ENCODE measurements at regions not wholly inside any gene's neighbourhood (a gene's known extent, or its start where the extent isn't known, plus 50 kb on each side); places are given as distances from the start of the nearest gene placed in this dataset.
A peak's percentile ranks its signal among the peaks of the same experiment; 100 is the strongest.

DNA sequence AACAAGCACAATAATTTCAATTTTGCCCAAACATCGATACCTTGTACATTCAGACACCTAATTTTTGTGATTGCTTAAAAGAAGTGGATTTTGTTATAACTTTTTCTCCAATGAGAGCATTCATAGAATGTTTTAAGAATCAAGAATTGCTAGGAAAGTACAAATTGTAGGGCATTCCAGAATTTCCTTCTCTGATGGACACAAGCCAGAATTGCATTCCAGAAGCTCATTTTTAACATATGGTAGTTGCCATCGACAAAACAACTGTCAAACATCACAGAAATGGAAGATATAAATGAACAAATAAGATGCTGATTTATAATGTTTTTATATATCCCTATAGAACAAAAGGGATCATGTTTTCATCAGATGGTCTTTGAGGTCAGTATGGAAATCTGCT lies 258.4 kb upstream of the NPVF start:
- no peak for TF ChIP-seq EP300 (IDR thresholded peaks at IDR 0.05)
- no peak for TF ChIP-seq POLR2A (IDR thresholded peaks at IDR 0.05)
- TF ChIP-seq, protein P1, sequence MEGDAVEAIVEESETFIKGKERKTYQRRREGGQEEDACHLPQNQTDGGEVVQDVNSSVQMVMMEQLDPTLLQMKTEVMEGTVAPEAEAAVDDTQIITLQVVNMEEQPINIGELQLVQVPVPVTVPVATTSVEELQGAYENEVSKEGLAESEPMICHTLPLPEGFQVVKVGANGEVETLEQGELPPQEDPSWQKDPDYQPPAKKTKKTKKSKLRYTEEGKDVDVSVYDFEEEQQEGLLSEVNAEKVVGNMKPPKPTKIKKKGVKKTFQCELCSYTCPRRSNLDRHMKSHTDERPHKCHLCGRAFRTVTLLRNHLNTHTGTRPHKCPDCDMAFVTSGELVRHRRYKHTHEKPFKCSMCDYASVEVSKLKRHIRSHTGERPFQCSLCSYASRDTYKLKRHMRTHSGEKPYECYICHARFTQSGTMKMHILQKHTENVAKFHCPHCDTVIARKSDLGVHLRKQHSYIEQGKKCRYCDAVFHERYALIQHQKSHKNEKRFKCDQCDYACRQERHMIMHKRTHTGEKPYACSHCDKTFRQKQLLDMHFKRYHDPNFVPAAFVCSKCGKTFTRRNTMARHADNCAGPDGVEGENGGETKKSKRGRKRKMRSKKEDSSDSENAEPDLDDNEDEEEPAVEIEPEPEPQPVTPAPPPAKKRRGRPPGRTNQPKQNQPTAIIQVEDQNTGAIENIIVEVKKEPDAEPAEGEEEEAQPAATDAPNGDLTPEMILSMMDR (IDR thresholded peaks at IDR 0.05), result no peak
- H3K27ac ChIP-seq, result no peak overlapping the region
- H3K4me1 ChIP-seq, result no peaks in the 10 kb centered on the region
- WGBS, 2 donors, result 54 to 56% methylated on average over 2 of the region's 2 CpGs
- no peaks in the 10 kb centered on the region for H3K36me3 ChIP-seq
- H3K27me3 ChIP-seq, result no peaks in the 10 kb centered on the region
- no peak for DNase-seq (ENCODE audit: low spot score in 2 of 2)
- H3K4me3 ChIP-seq, result no peak overlapping the region
- no peaks in the 10 kb centered on the region for H3K9me3 ChIP-seq

DNA sequence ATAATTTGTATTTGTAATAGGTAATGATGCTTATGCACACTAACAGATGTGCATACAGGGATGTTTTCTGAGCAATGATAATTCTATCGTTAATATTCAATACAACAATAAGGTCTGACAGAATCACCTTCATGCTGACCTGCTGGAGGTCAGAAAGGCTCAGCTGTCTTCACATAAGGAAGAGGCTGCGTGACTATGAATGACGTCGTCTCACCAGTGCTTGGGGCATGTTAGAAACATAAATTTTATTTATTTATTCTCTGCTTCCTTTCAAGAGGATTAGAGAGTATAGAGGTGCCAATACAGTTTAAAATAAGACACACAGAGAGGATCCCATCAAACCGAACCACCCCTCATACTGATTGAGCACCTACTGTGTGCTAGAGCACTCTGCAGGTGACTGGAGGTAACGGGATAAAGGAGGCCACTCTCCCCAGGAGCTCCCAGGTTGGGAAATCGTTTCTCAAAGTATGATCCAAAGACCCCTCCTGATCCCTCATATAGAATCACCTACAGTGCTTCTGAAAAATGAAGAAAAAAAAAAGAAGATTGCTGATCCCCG lies 265.6 kb upstream of the NPVF start:
- peaks cover 0 to 30% (median 13%) of the 10 kb centered on the region in 4 donors for H3K4me1 ChIP-seq
- TF ChIP-seq, protein P1 (IDR thresholded peaks at IDR 0.05), result no peak
- no peak for TF ChIP-seq POLR2A (IDR thresholded peaks at IDR 0.05)
- no peak for TF ChIP-seq EP300 (IDR thresholded peaks at IDR 0.05)
- H3K4me3 ChIP-seq, result no peak overlapping the region
- no peak for DNase-seq (ENCODE audit: low spot score in 2 of 2)
- no peaks in the 10 kb centered on the region for H3K9me3 ChIP-seq
- 80 to 83% methylated on average over 8 of the region's 8 CpGs for WGBS, 2 donors
- no peaks in the 10 kb centered on the region for H3K27me3 ChIP-seq
- no peaks in the 10 kb centered on the region for H3K36me3 ChIP-seq
- H3K27ac ChIP-seq, result no peak overlapping the region

DNA sequence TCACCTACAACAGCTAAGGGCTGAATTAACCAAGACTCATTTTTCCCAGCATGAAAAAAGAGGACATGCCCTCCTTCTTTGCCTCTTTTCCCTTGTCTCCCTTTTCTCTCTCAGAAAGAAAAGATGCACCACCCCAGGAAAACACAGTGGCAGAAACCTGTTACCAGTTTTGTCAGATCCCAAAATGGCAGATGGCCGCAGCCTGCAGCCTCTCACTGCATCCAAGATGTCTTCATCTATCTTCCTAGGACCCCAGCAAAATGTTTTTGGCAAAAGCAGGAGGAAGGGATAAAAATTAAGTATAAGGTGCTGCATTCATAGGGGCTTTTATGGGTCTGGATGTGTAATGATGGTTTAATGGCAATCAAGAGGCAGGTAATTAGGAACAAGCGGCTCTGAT lies 266.6 kb upstream of the NPVF start:
- DNase-seq (ENCODE audit: low spot score in 2 of 2), result no peak
- no peak overlapping the region for H3K4me3 ChIP-seq
- no peaks in the 10 kb centered on the region for H3K27me3 ChIP-seq
- 84 to 92% methylated on average over 2 of the region's 2 CpGs for WGBS, 2 donors
- no peaks in the 10 kb centered on the region for H3K36me3 ChIP-seq
- TF ChIP-seq EP300 (IDR thresholded peaks at IDR 0.05), result no peak
- TF ChIP-seq, protein P1 (IDR thresholded peaks at IDR 0.05), result no peak
- peak overlapping the region in 3 of 4 donors; percentile 1 to 73 (median 70) for H3K27ac ChIP-seq
- H3K4me1 ChIP-seq, result peaks cover 0 to 30% (median 13%) of the 10 kb centered on the region in 4 donors
- no peaks in the 10 kb centered on the region for H3K9me3 ChIP-seq

DNA sequence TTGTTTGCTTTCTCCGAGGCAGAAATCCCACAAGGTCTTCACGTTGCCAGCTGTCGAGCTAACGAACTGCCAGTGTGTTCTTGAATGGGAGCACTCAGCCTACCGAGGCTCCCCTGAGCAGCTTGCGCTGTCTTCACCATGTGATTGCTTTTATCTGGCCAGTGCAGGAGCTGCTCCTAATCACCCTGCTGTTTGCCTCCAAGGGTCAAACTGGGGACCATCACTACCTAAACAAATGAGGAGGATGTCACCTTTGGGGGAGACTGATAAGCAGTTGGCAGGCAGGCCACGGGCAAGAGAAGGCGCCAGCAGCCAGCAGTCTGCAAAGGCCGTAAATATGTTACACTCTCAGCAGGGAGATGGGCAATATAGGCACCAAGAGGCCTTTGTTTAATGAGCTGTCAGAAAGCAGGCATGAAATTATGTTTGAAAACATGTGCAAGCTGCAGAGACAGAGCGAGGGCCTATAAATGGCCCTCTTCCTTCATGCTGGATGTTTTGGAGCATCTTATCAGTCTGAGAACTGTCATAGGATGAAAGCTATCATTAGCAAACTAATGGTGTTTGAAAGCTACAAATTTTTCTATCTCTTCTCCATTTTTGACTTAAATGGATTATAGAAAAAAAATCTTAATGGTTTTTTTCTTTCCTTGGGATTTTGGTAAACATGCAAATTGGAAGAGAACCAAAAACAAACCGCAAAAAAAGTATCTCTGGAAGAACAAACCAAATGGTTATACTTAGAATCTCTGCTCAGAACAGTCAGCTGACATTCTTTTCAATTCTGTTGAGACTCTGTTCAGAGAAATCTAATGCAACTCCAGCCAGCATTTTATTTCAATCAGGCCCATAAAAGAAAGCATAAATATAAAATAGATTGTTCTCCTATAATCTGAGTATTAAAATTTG lies 267.3 kb upstream of the NPVF start:
- no peaks in the 10 kb centered on the region for H3K9me3 ChIP-seq

More for the DNA sequence above, 267.3 kb upstream of the NPVF start:
- 41 to 46% methylated on average over 11 of the region's 11 CpGs for WGBS, 2 donors
- H3K4me1 ChIP-seq, result peaks cover 0 to 30% (median 13%) of the 10 kb centered on the region in 4 donors
- no peaks in the 10 kb centered on the region for H3K36me3 ChIP-seq
- TF ChIP-seq EP300 (IDR thresholded peaks at IDR 0.05) (no peak), POLR2A (IDR thresholded peaks at IDR 0.05) (no peak)
- TF ChIP-seq, protein P1 (IDR thresholded peaks at IDR 0.05), result no peak
- no peak overlapping the region for H3K4me3 ChIP-seq
- H3K27me3 ChIP-seq, result no peaks in the 10 kb centered on the region
- H3K27ac ChIP-seq, result peak overlapping the region in 3 of 4 donors; percentile 73 to 77 (median 73)
- DNase-seq (ENCODE audit: low spot score in 2 of 2), result peak; percentile 15 to 21
